ENCODE measurements at regions not wholly inside any gene's neighbourhood (a gene's known extent, or its start where the extent isn't known, plus 50 kb on each side); places are given as distances from the start of the nearest gene placed in this dataset.
"Not testable (repeated sequence)": the region's sequence is repeated elsewhere in the genome, so short reads cannot be mapped to it uniquely, and the experiment has no call there.

- no peaks in the 10 kb centered on the region for H3K27me3 ChIP-seq (ENCODE audit: control insufficient read depth, insufficient read depth, low read length)
- no peaks in the 10 kb centered on the region for H3K4me1 ChIP-seq (ENCODE audit: control insufficient read depth, insufficient read depth, low read length)
- H3K27ac ChIP-seq (ENCODE audit: low read length) = no peak overlapping the region
- no peak overlapping the region for H3K4me3 ChIP-seq (ENCODE audit: low read depth in 2 of 2, low read length in 2 of 2)
- DNase-seq (ENCODE audit: low read depth, low spot score) = no peak
- TF ChIP-seq TCF7L2 (IDR thresholded peaks at IDR 0.05; ENCODE audit: low read depth, low read length) = no peak
- TF ChIP-seq SIN3A (IDR thresholded peaks at IDR 0.05; ENCODE audit: borderline replicate concordance, insufficient read depth, low read depth, low read length) = no peak
- no peak for TF ChIP-seq CTCF (IDR thresholded peaks at IDR 0.05)
- no peak for ATAC-seq
- H3K9me3 ChIP-seq (ENCODE audit: control insufficient read depth, insufficient read depth, low read depth, low read length) = peaks cover 4% of the 10 kb centered on the region; the same call in 1 of the 2 replicates
- in situ Hi-C loops (cut with HindIII; ENCODE audit: low pct_unique_long_range_greater_than_20kb, low sequenced_read_pairs) = no loop called here
- BruUV-seq (replicated peaks) = no TSS peak
- no peaks in the 10 kb centered on the region for H3K36me3 ChIP-seq (ENCODE audit: control insufficient read depth, insufficient read depth, low read length)
- ChIA-PET POLR2A (no interaction called here), CTCF (interaction anchor here (0.7 kb wide), 1 partner anchor 1171 kb away, joined by 3 read pairs; no protein-coding TSS in a partner anchor)
- intact Hi-C loops (cut with micrococcal nuclease; ENCODE audit: unreplicated experiment) = no loop called here
These were observed 239.7 kb upstream of the ZNF608 start for GRCh38 chr5:124986170-124986569.

GRCh38 chr5:124986667-124987066, 240.2 kb upstream of the ZNF608 start:
- ATAC-seq = no peak
- H3K4me3 ChIP-seq (ENCODE audit: low read depth in 2 of 2, low read length in 2 of 2) = no peak overlapping the region
- H3K27ac ChIP-seq (ENCODE audit: low read length) = peak overlapping the region; percentile 5; the same call in 1 of the 2 replicates
- DNase-seq (ENCODE audit: low read depth, low spot score) = no peak
- TF ChIP-seq SIN3A (IDR thresholded peaks at IDR 0.05; ENCODE audit: borderline replicate concordance, insufficient read depth, low read depth, low read length) (no peak), CTCF (IDR thresholded peaks at IDR 0.05) (no peak), TCF7L2 (IDR thresholded peaks at IDR 0.05; ENCODE audit: low read depth, low read length) (no peak), POLR2AphosphoS5 (IDR thresholded peaks at IDR 0.05; ENCODE audit: low read depth, low read length) (no peak), REST (IDR thresholded peaks at IDR 0.05; ENCODE audit: insufficient read depth in 1 of 2, low read depth in 2 of 2, low read length in 1 of 2) (no peak)
- H3K27me3 ChIP-seq (ENCODE audit: control insufficient read depth, insufficient read depth, low read length) = no peaks in the 10 kb centered on the region
- H3K9me3 ChIP-seq (ENCODE audit: control insufficient read depth, insufficient read depth, low read depth, low read length) = peaks cover 4% of the 10 kb centered on the region; the same call in 1 of the 2 replicates
- H3K36me3 ChIP-seq (ENCODE audit: control insufficient read depth, insufficient read depth, low read length) = no peaks in the 10 kb centered on the region
- intact Hi-C loops (cut with micrococcal nuclease; ENCODE audit: unreplicated experiment) = no loop called here
- in situ Hi-C loops (cut with HindIII; ENCODE audit: low pct_unique_long_range_greater_than_20kb, low sequenced_read_pairs) = no loop called here
- ChIA-PET POLR2A (interaction anchor here (0.7 kb wide), 1 partner anchor 121 kb away, joined by 5 read pairs; no protein-coding TSS in a partner anchor), CTCF (no interaction called here)
- BruUV-seq (replicated peaks) = no TSS peak
- no peaks in the 10 kb centered on the region for H3K4me1 ChIP-seq (ENCODE audit: control insufficient read depth, insufficient read depth, low read length)

- BruUV-seq (replicated peaks); H3K9me3 ChIP-seq (ENCODE audit: control insufficient read depth, insufficient read depth, low read depth, low read length); DNase-seq (ENCODE audit: low read depth, low spot score); in situ Hi-C loops (cut with HindIII; ENCODE audit: low pct_unique_long_range_greater_than_20kb, low sequenced_read_pairs); H3K4me3 ChIP-seq (ENCODE audit: low read depth in 2 of 2, low read length in 2 of 2); H3K27ac ChIP-seq (ENCODE audit: low read length); POLR2A ChIA-PET; ATAC-seq; H3K27me3 ChIP-seq (ENCODE audit: control insufficient read depth, insufficient read depth, low read length); H3K4me1 ChIP-seq (ENCODE audit: control insufficient read depth, insufficient read depth, low read length); H3K36me3 ChIP-seq (ENCODE audit: control insufficient read depth, insufficient read depth, low read length); intact Hi-C loops (cut with micrococcal nuclease; ENCODE audit: unreplicated experiment); CTCF ChIA-PET: not testable (repeated sequence)
These were observed 241.3 kb upstream of the ZNF608 start for GRCh38 chr5:124987786-124988185.
